CD4-positive, alpha-beta T cell (primary cell): ENCODE measurements at regions not wholly inside any gene's neighbourhood (a gene's known extent, or its start where the extent isn't known, plus 50 kb on each side); places are given as distances from the start of the nearest gene placed in this dataset.

Experiments used
- ATAC-seq: fragments of 200-7000 bp; cut with Tn5 transposase; one replicate; pipeline ENCODE4 v1.10.0; 2022; ENCODE audit warnings: mild to moderate bottlenecking; ENCODE audit not compliant: poor library complexity
- CTCF ChIA-PET: fragments of 350-600 bp; sonication (Branson Sonifier 250); formaldehyde crosslinking; loops from one replicate; lab custom pipeline; 2021; ENCODE audit warnings: antibody characterized with exemption, inconsistent platforms; lab: Charles Lee
- POLR2A ChIA-PET: fragments of 350-600 bp; sonication (Branson Sonifier 250); formaldehyde crosslinking; loops from one replicate; lab custom pipeline; 2021; ENCODE audit warnings: antibody characterized with exemption, inconsistent platforms; lab: Charles Lee
- DNase-seq, 14 experiments: peaks; one replicate each; pipeline ENCODE4 v3.0.0-alpha.2; 2013 to 2020; ENCODE audit warnings: mixed read lengths in 2 of 14
- H3K27ac ChIP-seq, 2 donors: one replicate each; pipeline versions ENCODE4 v1.5.1 to v1.7.0; 2013; ENCODE audit warnings: low read length in 2 of 2, low read depth in 1 of 2, mild to moderate bottlenecking in 1 of 2
- H3K27me3 ChIP-seq, 2 experiments: 1 replicate in 1 of 2; 2 replicates in 1 of 2; pipeline versions ENCODE4 v1.6.1 to v1.7.0; 2013; ENCODE audit warnings: low read length in 2 of 2, control low read depth in 1 of 2, mild to moderate bottlenecking in 1 of 2, moderate library complexity in 1 of 2; ENCODE audit not compliant: insufficient read depth in 2 of 2, control insufficient read depth in 1 of 2
- H3K36me3 ChIP-seq: one replicate; pipeline ENCODE4 v1.6.1; 2013; ENCODE audit warnings: low read length, control low read depth; ENCODE audit not compliant: insufficient read depth
- H3K4me1 ChIP-seq: one replicate; pipeline ENCODE4 v1.6.1; 2013; ENCODE audit warnings: low read length, control low read depth; ENCODE audit not compliant: insufficient read depth
- H3K4me3 ChIP-seq: one replicate; pipeline ENCODE4 v1.5.1; 2013; ENCODE audit warnings: mild to moderate bottlenecking, low read length, moderate library complexity
- H3K9me3 ChIP-seq, 2 experiments: 1 replicate in 1 of 2; 2 replicates in 1 of 2; pipeline versions ENCODE4 v1.6.1 to v1.7.0; 2013; ENCODE audit warnings: low read length in 2 of 2, mild to moderate bottlenecking in 2 of 2, control low read depth in 1 of 2, moderate library complexity in 1 of 2; ENCODE audit not compliant: control insufficient read depth in 1 of 2, insufficient read depth in 1 of 2
- H3K27ac Mint-ChIP-seq: one replicate; pipeline ENCODE4 v1.8.0; 2020; ENCODE audit warnings: mixed read lengths
- H3K27me3 Mint-ChIP-seq: one replicate; pipeline ENCODE4 v1.8.0; 2021; ENCODE audit warnings: mixed read lengths
- H3K36me3 Mint-ChIP-seq: one replicate; pipeline ENCODE4 v1.8.0; 2021; ENCODE audit warnings: low read depth, mixed read lengths
- H3K4me1 Mint-ChIP-seq: one replicate; pipeline ENCODE4 v1.8.0; 2021; ENCODE audit warnings: low read depth, mixed read lengths
- H3K4me3 Mint-ChIP-seq: one replicate; pipeline ENCODE4 v1.8.0; 2020; ENCODE audit warnings: mild to moderate bottlenecking, mixed read lengths
- H3K9me3 Mint-ChIP-seq: one replicate; pipeline ENCODE4 v1.8.0; 2020; ENCODE audit warnings: mixed read lengths
- CTCF ChIP-seq: fragments of 200-600 bp; IDR thresholded peaks from one replicate; pipeline ENCODE4 v1.8.0; 2022; ENCODE audit warnings: antibody characterized with exemption, mild to moderate bottlenecking
- intact Hi-C, 2 experiments: fragments of 100-400 bp; cut with DNase I in 1 of 2; cut with micrococcal nuclease in 1 of 2; formaldehyde crosslinking; loops; one replicate each; pipeline versions ENCODE4 v1.15.1 to v1.9.0; 2023 to 2025; cut with DNase I, micrococcal nuclease

- Mint-ChIP-seq H3K36me3 (no peaks in the 10 kb centered on the region), H3K4me3 (no peak overlapping the region), H3K4me1 (no peaks in the 10 kb centered on the region), H3K9me3 (peaks cover 6% of the 10 kb centered on the region), H3K27ac (no peak overlapping the region), H3K27me3 (no peaks in the 10 kb centered on the region)
- Histone ChIP-seq H3K4me1 (no peaks in the 10 kb centered on the region), H3K27me3 (no peaks in the 10 kb centered on the region), H3K4me3 (no peak overlapping the region), H3K36me3 (no peaks in the 10 kb centered on the region), H3K27ac (no peak overlapping the region), H3K9me3 (peaks cover 0 to 24% of the 10 kb centered on the region in 2 experiments)
- POLR2A ChIA-PET: no interaction called here
- TF ChIP-seq CTCF: no peak
- no peak for ATAC-seq
- CTCF ChIA-PET: no interaction called here
- intact Hi-C loops: no loop called here
- no peak for DNase-seq
Measured at GRCh38 chr19:31983647-31984046, 361.8 kb upstream of the ZNF507 start.

GRCh38 chr19:31985001-31985605 lies 360.3 kb upstream of the ZNF507 start:
- Mint-ChIP-seq H3K36me3 (no peaks in the 10 kb centered on the region), H3K4me1 (no peaks in the 10 kb centered on the region), H3K9me3 (peaks cover 6% of the 10 kb centered on the region), H3K27me3 (no peaks in the 10 kb centered on the region), H3K4me3 (no peak overlapping the region), H3K27ac (no peak overlapping the region)
- no peak for DNase-seq
- ChIA-PET POLR2A (no interaction called here), CTCF (no interaction called here)
- Histone ChIP-seq H3K9me3 (peaks cover 0 to 21% of the 10 kb centered on the region in 2 experiments), H3K27me3 (no peaks in the 10 kb centered on the region), H3K27ac (no peak overlapping the region), H3K4me1 (no peaks in the 10 kb centered on the region), H3K4me3 (no peak overlapping the region), H3K36me3 (no peaks in the 10 kb centered on the region)
- intact Hi-C loops: no loop called here
- no peak for ATAC-seq
- TF ChIP-seq CTCF: no peak

GRCh38 chr19:31986951-31987350 lies 358.5 kb upstream of the ZNF507 start:
- no peak overlapping the region for H3K27ac Mint-ChIP-seq
- intact Hi-C loops: no loop called here
- H3K36me3 Mint-ChIP-seq: no peaks in the 10 kb centered on the region
- Histone ChIP-seq H3K4me3 (no peak overlapping the region), H3K36me3 (no peaks in the 10 kb centered on the region), H3K9me3 (peaks cover 0 to 16% of the 10 kb centered on the region in 2 experiments), H3K27ac (no peak overlapping the region), H3K27me3 (no peaks in the 10 kb centered on the region), H3K4me1 (no peaks in the 10 kb centered on the region)
- no peak for TF ChIP-seq CTCF
- no peaks in the 10 kb centered on the region for H3K27me3 Mint-ChIP-seq
- ChIA-PET CTCF (no interaction called here), POLR2A (no interaction called here)
- DNase-seq (no peak), ATAC-seq (no peak)
- peaks cover 6% of the 10 kb centered on the region for H3K9me3 Mint-ChIP-seq
- H3K4me3 Mint-ChIP-seq: no peak overlapping the region
- H3K4me1 Mint-ChIP-seq: no peaks in the 10 kb centered on the region
